Upper lobe of right lung (tissue), 1 donor: ENCODE measurements at regions not wholly inside any gene's neighbourhood (a gene's known extent, or its start where the extent isn't known, plus 50 kb on each side); places are given as distances from the start of the nearest gene placed in this dataset.

ENCODE experiments used
- ATAC-seq: fragments of 200-7000 bp; cut with Tn5 transposase; one replicate; pipeline ENCODE4 v1.9.1; 2020; ENCODE audit warnings: mild to moderate bottlenecking, moderate library complexity
- DNase-seq: peaks from one replicate; pipeline ENCODE4 v3.0.0-alpha.2; 2020
- H3K27ac ChIP-seq: fragments of 200-600 bp; one replicate; pipeline ENCODE4 v1.8.0; 2022
- H3K27me3 ChIP-seq: fragments of 200-600 bp; one replicate; pipeline ENCODE4 v1.8.0; 2022; ENCODE audit warnings: mild to moderate bottlenecking
- H3K36me3 ChIP-seq: fragments of 200-600 bp; one replicate; pipeline ENCODE4 v1.8.0; 2022
- H3K4me1 ChIP-seq: fragments of 200-600 bp; one replicate; pipeline ENCODE4 v1.8.0; 2022
- H3K4me3 ChIP-seq: fragments of 200-600 bp; one replicate; pipeline ENCODE4 v1.8.0; 2022; ENCODE audit warnings: mild to moderate bottlenecking
- H3K9me3 ChIP-seq: fragments of 200-600 bp; one replicate; pipeline ENCODE4 v1.8.0; 2022
- intact Hi-C: fragments of 100-400 bp; cut with DNase I; formaldehyde crosslinking; loops from one replicate; pipeline ENCODE4 v1.11.0; 2022
- TF ChIP-seq, protein P1 (sequence below): fragments of 200-600 bp; IDR thresholded peaks from one replicate; pipeline ENCODE4 v1.8.0; 2022; ENCODE audit warnings: antibody characterized with exemption
- donor health status: DM: no; HTN: yes; CAD: no; lungs with severe emphysema.

GRCh38 chr12:28869197-28869596 is 279.9 kb upstream of the FAR2 start:
- Histone ChIP-seq H3K9me3 (no peaks in the 10 kb centered on the region), H3K27me3 (no peaks in the 10 kb centered on the region), H3K27ac (no peak overlapping the region), H3K36me3 (no peaks in the 10 kb centered on the region), H3K4me1 (peaks cover 3% of the 10 kb centered on the region), H3K4me3 (no peak overlapping the region)
- DNase-seq, result no peak
- no peak for ATAC-seq
- TF ChIP-seq, protein P1, sequence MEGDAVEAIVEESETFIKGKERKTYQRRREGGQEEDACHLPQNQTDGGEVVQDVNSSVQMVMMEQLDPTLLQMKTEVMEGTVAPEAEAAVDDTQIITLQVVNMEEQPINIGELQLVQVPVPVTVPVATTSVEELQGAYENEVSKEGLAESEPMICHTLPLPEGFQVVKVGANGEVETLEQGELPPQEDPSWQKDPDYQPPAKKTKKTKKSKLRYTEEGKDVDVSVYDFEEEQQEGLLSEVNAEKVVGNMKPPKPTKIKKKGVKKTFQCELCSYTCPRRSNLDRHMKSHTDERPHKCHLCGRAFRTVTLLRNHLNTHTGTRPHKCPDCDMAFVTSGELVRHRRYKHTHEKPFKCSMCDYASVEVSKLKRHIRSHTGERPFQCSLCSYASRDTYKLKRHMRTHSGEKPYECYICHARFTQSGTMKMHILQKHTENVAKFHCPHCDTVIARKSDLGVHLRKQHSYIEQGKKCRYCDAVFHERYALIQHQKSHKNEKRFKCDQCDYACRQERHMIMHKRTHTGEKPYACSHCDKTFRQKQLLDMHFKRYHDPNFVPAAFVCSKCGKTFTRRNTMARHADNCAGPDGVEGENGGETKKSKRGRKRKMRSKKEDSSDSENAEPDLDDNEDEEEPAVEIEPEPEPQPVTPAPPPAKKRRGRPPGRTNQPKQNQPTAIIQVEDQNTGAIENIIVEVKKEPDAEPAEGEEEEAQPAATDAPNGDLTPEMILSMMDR, result no peak
- intact Hi-C loops, result no loop called here

- TF ChIP-seq, protein P1, result no peak
- intact Hi-C loops, result no loop called here
- peak; percentile 30 for ATAC-seq
Observed at GRCh38 chr12:28870839-28871440, 278.1 kb upstream of the FAR2 start.

DNA sequence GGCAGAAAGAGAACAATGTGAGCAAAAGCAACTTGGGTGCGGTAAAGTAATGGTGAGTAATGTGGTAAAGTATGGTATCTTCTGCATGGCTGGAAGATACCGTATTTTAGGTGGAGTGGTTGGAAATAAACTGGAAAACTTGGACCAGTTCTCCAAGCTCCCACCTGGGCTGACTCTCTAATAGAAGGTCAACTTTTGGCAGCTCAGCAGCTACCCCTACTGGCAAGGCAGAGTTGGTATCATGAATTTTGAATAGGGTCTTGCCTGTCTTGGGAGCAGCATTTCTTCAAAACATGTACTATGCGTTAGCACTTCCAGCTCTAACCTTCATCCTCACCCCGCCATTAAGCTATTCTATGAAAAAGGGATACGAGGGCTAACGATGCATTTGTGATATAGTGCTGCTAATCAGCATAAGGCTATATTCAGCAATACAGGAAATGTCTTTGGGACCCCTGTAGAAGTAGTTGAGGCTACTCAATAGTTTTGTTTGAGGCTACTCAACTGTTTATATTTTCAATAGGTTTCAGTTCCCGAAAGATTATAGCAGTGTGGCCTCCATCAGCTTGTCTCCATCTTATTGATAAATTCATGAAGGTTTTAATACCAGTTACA is 276.3 kb upstream of the FAR2 start:
- Histone ChIP-seq H3K27ac (no peak overlapping the region), H3K4me3 (no peak overlapping the region), H3K9me3 (no peaks in the 10 kb centered on the region), H3K27me3 (no peaks in the 10 kb centered on the region), H3K36me3 (no peaks in the 10 kb centered on the region), H3K4me1 (peaks cover 3% of the 10 kb centered on the region)
- no peak for DNase-seq
- TF ChIP-seq, protein P1, result peak; percentile 64
- peak; percentile 75 for ATAC-seq
- intact Hi-C loops, result no loop called here

More at GRCh38 chr12:28870839-28871440, 278.1 kb upstream of the FAR2 start:
- Histone ChIP-seq H3K9me3 (no peaks in the 10 kb centered on the region), H3K4me1 (peaks cover 3% of the 10 kb centered on the region), H3K36me3 (no peaks in the 10 kb centered on the region), H3K4me3 (no peak overlapping the region), H3K27me3 (no peaks in the 10 kb centered on the region), H3K27ac (no peak overlapping the region)
- DNase-seq, result no peak

- intact Hi-C loops, result no loop called here
- Histone ChIP-seq H3K27ac (no peak overlapping the region), H3K4me3 (no peak overlapping the region), H3K4me1 (peaks cover 3% of the 10 kb centered on the region), H3K27me3 (no peaks in the 10 kb centered on the region), H3K9me3 (no peaks in the 10 kb centered on the region), H3K36me3 (no peaks in the 10 kb centered on the region)
- no peak for ATAC-seq
- no peak for DNase-seq
- TF ChIP-seq, protein P1, result no peak
Observed at GRCh38 chr12:28874758-28875157, 274.3 kb upstream of the FAR2 start.

DNA sequence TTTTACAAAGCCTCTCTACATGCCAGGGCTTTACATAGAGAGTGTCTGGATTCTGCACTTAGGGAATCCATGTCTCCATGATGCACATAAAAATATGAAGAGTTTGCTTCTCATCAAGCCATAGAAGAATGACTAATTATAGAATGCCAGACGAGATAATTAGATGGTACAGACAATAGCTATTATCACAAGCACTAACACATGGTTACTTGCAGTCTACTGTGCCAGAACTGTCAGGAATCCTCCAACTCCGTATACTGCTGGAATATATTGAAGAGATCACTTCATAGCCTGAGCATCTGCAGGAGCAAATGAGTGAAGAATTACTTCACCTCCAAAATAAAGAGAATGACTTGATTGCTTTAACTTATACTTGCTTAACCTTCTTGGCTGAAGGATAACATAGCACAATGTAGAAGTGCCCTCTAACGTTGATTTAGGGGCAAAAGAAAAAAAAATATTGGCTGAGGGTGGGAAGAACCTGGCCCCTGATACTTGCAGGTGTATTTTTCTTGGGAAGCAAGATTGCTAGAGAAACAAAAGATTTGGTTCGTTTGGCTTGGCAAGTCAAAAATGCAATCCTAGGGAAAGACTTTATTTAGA is 272.8 kb upstream of the FAR2 start:
- no peak for DNase-seq
- Histone ChIP-seq H3K27me3 (no peaks in the 10 kb centered on the region), H3K9me3 (no peaks in the 10 kb centered on the region), H3K4me1 (no peaks in the 10 kb centered on the region), H3K4me3 (no peak overlapping the region), H3K27ac (no peak overlapping the region), H3K36me3 (no peaks in the 10 kb centered on the region)
- TF ChIP-seq, protein P1, result no peak
- intact Hi-C loops, result no loop called here
- no peak for ATAC-seq
